GM21360 (cell line): ENCODE measurements at regions not wholly inside any gene's neighbourhood (a gene's known extent, or its start where the extent isn't known, plus 50 kb on each side); places are given as distances from the start of the nearest gene placed in this dataset.

ENCODE experiments used
- ATAC-seq: cut with Tn5 transposase; IDR thresholded peaks from one replicate; pipeline ENCODE4 v1.9.1; 2021; ENCODE audit warnings: mild to moderate bottlenecking, moderate library complexity; ENCODE audit not compliant: unreplicated experiment

GRCh38 chr2:198715302-198715835 is 742.4 kb downstream of the SATB2 start:
- ATAC-seq, result no peak

- ATAC-seq, result no peak
Observed at GRCh38 chr2:198712485-198712884, 745.3 kb downstream of the SATB2 start.

- ATAC-seq, result no peak
Observed at GRCh38 chr2:198711484-198711883, 746.3 kb downstream of the SATB2 start.

- no peak for ATAC-seq
Observed at GRCh38 chr2:198710562-198710961, 747.2 kb downstream of the SATB2 start.

- no peak for ATAC-seq
Observed at GRCh38 chr2:198706476-198707082, 751.2 kb downstream of the SATB2 start.

GRCh38 chr2:198703281-198703680 is 754.5 kb downstream of the SATB2 start:
- ATAC-seq, result no peak

- no peak for ATAC-seq
Observed at GRCh38 chr2:198702796-198703195, 754.9 kb downstream of the SATB2 start.

GRCh38 chr2:198701481-198701880 is 756.3 kb downstream of the SATB2 start:
- no peak for ATAC-seq

GRCh38 chr2:198700319-198700718 is 757.4 kb downstream of the SATB2 start:
- no peak for ATAC-seq

GRCh38 chr2:198698230-198698629 is 759.5 kb downstream of the SATB2 start:
- no peak for ATAC-seq

GRCh38 chr2:198697794-198698193 is 759.9 kb downstream of the SATB2 start:
- no peak for ATAC-seq

GRCh38 chr2:198697218-198697617 is 760.5 kb downstream of the SATB2 start:
- ATAC-seq, result no peak

- no peak for ATAC-seq
Observed at GRCh38 chr2:198695879-198696278, 761.9 kb downstream of the SATB2 start.

GRCh38 chr2:198692907-198693510 is 764.7 kb downstream of the SATB2 start:
- no peak for ATAC-seq

- no peak for ATAC-seq
Observed at GRCh38 chr2:198691236-198691635, 766.5 kb downstream of the SATB2 start.

GRCh38 chr2:198664321-198664720 is 793.4 kb downstream of the SATB2 start:
- ATAC-seq, result no peak

- no peak for ATAC-seq
Observed at GRCh38 chr2:198662905-198663304, 794.8 kb downstream of the SATB2 start.

GRCh38 chr2:198660501-198660900 is 797.2 kb downstream of the SATB2 start:
- no peak for ATAC-seq

GRCh38 chr2:198659096-198659870 is 798.5 kb downstream of the SATB2 start:
- ATAC-seq, result no peak

- ATAC-seq, result no peak
Observed at GRCh38 chr2:198657512-198658121, 800.1 kb downstream of the SATB2 start.

GRCh38 chr2:198656869-198657268 is 800.9 kb downstream of the SATB2 start:
- ATAC-seq, result no peak
